ENCODE measurements at regions not wholly inside any gene's neighbourhood (a gene's known extent, or its start where the extent isn't known, plus 50 kb on each side); places are given as distances from the start of the nearest gene placed in this dataset.
A peak's percentile ranks its signal among the peaks of the same experiment; 100 is the strongest.

GRCh38 chr20:11067359-11067758 is 393.6 kb upstream of the JAG1 start:
- peak in 3 of 4 donors; percentile 71 to 86 (median 77) for ATAC-seq
- Histone ChIP-seq H3K4me3 (no peak overlapping the region), H3K4me1 (peaks cover 0 to 37% (median 11%) of the 10 kb centered on the region in 12 donors), H3K36me3 (no peaks in the 10 kb centered on the region), H3K27ac (peak overlapping the region in 6 of 12 donors; percentile 17 to 69 (median 35)), H3K27me3 (no peaks in the 10 kb centered on the region), H3K9me3 (peaks cover 0 to 13% (median 2%) of the 10 kb centered on the region in 12 donors)
- TF ChIP-seq POLR2A (IDR thresholded peaks at IDR 0.05), result no peak
- TF ChIP-seq, protein P1, sequence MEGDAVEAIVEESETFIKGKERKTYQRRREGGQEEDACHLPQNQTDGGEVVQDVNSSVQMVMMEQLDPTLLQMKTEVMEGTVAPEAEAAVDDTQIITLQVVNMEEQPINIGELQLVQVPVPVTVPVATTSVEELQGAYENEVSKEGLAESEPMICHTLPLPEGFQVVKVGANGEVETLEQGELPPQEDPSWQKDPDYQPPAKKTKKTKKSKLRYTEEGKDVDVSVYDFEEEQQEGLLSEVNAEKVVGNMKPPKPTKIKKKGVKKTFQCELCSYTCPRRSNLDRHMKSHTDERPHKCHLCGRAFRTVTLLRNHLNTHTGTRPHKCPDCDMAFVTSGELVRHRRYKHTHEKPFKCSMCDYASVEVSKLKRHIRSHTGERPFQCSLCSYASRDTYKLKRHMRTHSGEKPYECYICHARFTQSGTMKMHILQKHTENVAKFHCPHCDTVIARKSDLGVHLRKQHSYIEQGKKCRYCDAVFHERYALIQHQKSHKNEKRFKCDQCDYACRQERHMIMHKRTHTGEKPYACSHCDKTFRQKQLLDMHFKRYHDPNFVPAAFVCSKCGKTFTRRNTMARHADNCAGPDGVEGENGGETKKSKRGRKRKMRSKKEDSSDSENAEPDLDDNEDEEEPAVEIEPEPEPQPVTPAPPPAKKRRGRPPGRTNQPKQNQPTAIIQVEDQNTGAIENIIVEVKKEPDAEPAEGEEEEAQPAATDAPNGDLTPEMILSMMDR (IDR thresholded peaks at IDR 0.05), result no peak
- WGBS, 4 donors, result 55 to 73% (median 59%) methylated on average over 1 of the region's 1 CpG
- intact Hi-C loops (cut with DNase I), result loop anchor here in 2 of 10 donors (5.0 to 10.0 kb wide), 2 partner anchors 85 to 137 kb away; no protein-coding TSS in a partner anchor
- DNase-seq, result no peak

DNA sequence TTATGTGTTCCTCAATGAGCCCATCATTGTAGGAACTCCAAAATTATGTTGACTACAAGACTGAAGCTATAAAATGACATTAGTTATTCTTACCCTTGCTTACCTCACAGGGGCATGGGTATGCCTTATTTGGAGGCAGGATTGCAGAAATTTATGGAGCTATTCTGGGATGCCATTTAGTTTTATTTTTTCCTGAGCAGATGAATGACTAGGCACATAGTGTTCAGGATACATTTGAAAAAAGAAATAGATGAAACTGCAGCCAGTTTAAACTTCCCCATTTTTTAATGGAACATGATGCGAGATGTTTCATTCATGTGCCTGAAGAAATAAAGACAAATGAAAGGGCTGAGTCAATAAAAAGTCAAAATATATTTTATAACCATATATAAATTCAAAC is 399.2 kb upstream of the JAG1 start:
- 87 to 92% (median 89%) methylated on average over 1 of the region's 1 CpG for WGBS, 4 donors
- Histone ChIP-seq H3K4me3 (no peak overlapping the region), H3K36me3 (no peaks in the 10 kb centered on the region), H3K27me3 (no peaks in the 10 kb centered on the region), H3K9me3 (peaks cover 0 to 13% (median 2%) of the 10 kb centered on the region in 12 donors), H3K4me1 (peaks cover 0 to 4% (median 0%) of the 10 kb centered on the region in 12 donors), H3K27ac (no peak overlapping the region)
- DNase-seq (no peak), ATAC-seq (no peak)
- intact Hi-C loops (cut with DNase I), result no loop called here
- TF ChIP-seq, protein P1 (IDR thresholded peaks at IDR 0.05), result no peak
- TF ChIP-seq POLR2A (IDR thresholded peaks at IDR 0.05), result no peak

DNA sequence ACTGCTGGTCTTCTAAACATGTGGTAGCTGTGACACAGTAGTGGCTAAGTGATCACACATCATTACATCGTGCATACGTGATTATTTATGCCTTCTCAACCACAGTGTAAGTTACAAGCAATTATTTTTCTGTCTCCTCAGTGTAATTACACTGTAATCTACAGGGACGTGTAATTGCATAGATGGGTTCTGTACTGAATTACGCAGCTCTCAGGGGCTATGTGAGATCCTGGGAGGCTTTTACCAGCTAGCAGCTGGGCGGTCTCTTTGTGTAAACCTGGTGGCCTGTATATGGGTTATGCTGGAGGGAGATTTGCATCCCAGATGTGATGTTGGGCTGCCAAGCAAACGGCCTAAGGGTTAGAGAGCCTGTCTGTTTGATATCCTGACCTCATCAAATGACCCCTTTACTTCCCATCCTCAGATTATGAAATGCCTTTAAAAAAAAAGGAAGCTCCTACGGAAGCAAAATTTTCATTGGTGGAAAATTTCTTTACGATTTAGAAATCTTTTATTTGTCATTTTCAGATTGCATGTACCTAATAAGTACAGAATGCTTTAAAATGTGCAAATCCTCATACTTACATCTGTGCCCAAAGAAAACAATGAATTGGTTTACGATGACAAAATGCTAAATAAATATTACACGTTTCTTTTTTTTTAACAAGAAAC is 402.8 kb upstream of the JAG1 start:
- 78 to 79% (median 78%) methylated on average over 10 of the region's 10 CpGs for WGBS, 4 donors
- peaks cover 0 to 14% (median 5%) of the 10 kb centered on the region in 12 donors for H3K4me1 ChIP-seq
- no peak for DNase-seq
- H3K4me3 ChIP-seq, result no peak overlapping the region
- H3K36me3 ChIP-seq, result no peaks in the 10 kb centered on the region
- peaks cover 0 to 8% (median 1%) of the 10 kb centered on the region in 12 donors for H3K9me3 ChIP-seq
- no peak for ATAC-seq
- intact Hi-C loops (cut with DNase I), result no loop called here
- H3K27ac ChIP-seq, result no peak overlapping the region
- no peaks in the 10 kb centered on the region for H3K27me3 ChIP-seq
- TF ChIP-seq, protein P1 (IDR thresholded peaks at IDR 0.05), result no peak
- no peak for TF ChIP-seq POLR2A (IDR thresholded peaks at IDR 0.05)

DNA sequence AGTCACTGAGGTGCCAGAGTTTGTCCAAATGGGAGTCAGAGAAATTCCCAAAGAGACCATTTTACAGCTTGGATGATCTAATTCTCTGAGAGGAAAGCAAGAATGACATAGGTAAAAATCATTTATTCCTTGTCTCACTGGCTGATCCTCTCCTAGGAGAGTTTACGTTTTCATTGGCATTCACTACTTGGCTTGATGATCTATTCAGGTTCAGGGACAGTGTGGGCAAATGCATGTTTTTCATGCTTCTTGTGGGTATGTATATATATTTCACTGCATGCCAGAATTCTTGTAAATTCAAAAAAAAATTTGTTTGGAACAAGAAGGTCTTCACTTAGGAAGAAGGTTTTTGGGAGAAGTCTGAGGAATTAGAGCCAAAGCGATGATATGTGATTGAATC is 403.4 kb upstream of the JAG1 start:
- peaks cover 0 to 2% (median 0%) of the 10 kb centered on the region in 12 donors for H3K9me3 ChIP-seq
- TF ChIP-seq, protein P1 (IDR thresholded peaks at IDR 0.05), result no peak
- no peak for TF ChIP-seq POLR2A (IDR thresholded peaks at IDR 0.05)
- DNase-seq (no peak), ATAC-seq (no peak)
- no peak overlapping the region for H3K4me3 ChIP-seq
- H3K27ac ChIP-seq, result no peak overlapping the region
- H3K4me1 ChIP-seq, result peaks cover 0 to 14% (median 5%) of the 10 kb centered on the region in 12 donors
- H3K27me3 ChIP-seq, result no peaks in the 10 kb centered on the region
- intact Hi-C loops (cut with DNase I), result no loop called here
- H3K36me3 ChIP-seq, result no peaks in the 10 kb centered on the region
- WGBS, 4 donors, result 92 to 99% (median 94%) methylated on average over 2 of the region's 2 CpGs
